ENCODE measurements at regions not wholly inside any gene's neighbourhood (a gene's known extent, or its start where the extent isn't known, plus 50 kb on each side); places are given as distances from the start of the nearest gene placed in this dataset.
"Not testable (repeated sequence)": the region's sequence is repeated elsewhere in the genome, so short reads cannot be mapped to it uniquely, and the experiment has no call there.

GRCh38 chr7:136431736-136432135 lies 436.7 kb upstream of the CHRM2 start:
- DNase-seq; H3K27me3 Mint-ChIP-seq; H3K4me1 Mint-ChIP-seq (ENCODE audit: low read depth); H3K4me3 Mint-ChIP-seq; POLR2A ChIA-PET; intact Hi-C loops (cut with micrococcal nuclease); CTCF ChIA-PET; H3K27ac Mint-ChIP-seq; H3K36me3 Mint-ChIP-seq: not testable (repeated sequence)
- peaks cover 11% of the 10 kb centered on the region for H3K9me3 Mint-ChIP-seq

- DNase-seq: no peak
- ChIA-PET POLR2A (no interaction called here), CTCF (interaction anchor here (0.7 kb wide), 1 partner anchor 16 kb away, joined by 4 read pairs; no protein-coding TSS in a partner anchor)
- Mint-ChIP-seq H3K27ac (no peak overlapping the region), H3K27me3 (no peaks in the 10 kb centered on the region), H3K9me3 (no peaks in the 10 kb centered on the region), H3K36me3 (no peaks in the 10 kb centered on the region), H3K4me3 (no peak overlapping the region), H3K4me1 (ENCODE audit: low read depth) (no peaks in the 10 kb centered on the region)
- intact Hi-C loops (cut with micrococcal nuclease): no loop called here
Measured at GRCh38 chr7:136424058-136424457, 444.4 kb upstream of the CHRM2 start.

- H3K9me3 Mint-ChIP-seq; H3K27ac Mint-ChIP-seq; H3K4me3 Mint-ChIP-seq; intact Hi-C loops (cut with micrococcal nuclease); H3K27me3 Mint-ChIP-seq; H3K36me3 Mint-ChIP-seq; H3K4me1 Mint-ChIP-seq (ENCODE audit: low read depth); POLR2A ChIA-PET; DNase-seq; CTCF ChIA-PET: not testable (repeated sequence)
Measured at GRCh38 chr7:136419740-136420139, 442.6 kb upstream of the MTPN start.

- no peaks in the 10 kb centered on the region for H3K36me3 Mint-ChIP-seq
Measured at GRCh38 chr7:136412952-136413351, 435.8 kb upstream of the MTPN start.

GRCh38 chr7:136405931-136406777 lies 429.0 kb upstream of the MTPN start:
- DNase-seq: peak; percentile 34
- Mint-ChIP-seq H3K36me3 (no peaks in the 10 kb centered on the region), H3K9me3 (no peaks in the 10 kb centered on the region), H3K4me1 (ENCODE audit: low read depth) (peaks cover 3% of the 10 kb centered on the region), H3K27me3 (no peaks in the 10 kb centered on the region), H3K4me3 (no peak overlapping the region), H3K27ac (no peak overlapping the region)
- POLR2A ChIA-PET: interaction anchor here (0.6 kb wide), 1 partner anchor 225 kb away, joined by 3 read pairs; no protein-coding TSS in a partner anchor
- CTCF ChIA-PET: interaction anchor here (0.6 to 1.5 kb wide), 4 partner anchors 36 to 1186 kb away, joined by 3 read pairs; no protein-coding TSS in a partner anchor
- intact Hi-C loops (cut with micrococcal nuclease): no loop called here

More at GRCh38 chr7:136412952-136413351, 435.8 kb upstream of the MTPN start:
- Mint-ChIP-seq H3K9me3 (peaks cover 4% of the 10 kb centered on the region), H3K27ac (no peak overlapping the region), H3K27me3 (no peaks in the 10 kb centered on the region), H3K4me3 (no peak overlapping the region), H3K4me1 (ENCODE audit: low read depth) (no peaks in the 10 kb centered on the region)
- CTCF ChIA-PET: no interaction called here
- intact Hi-C loops (cut with micrococcal nuclease): no loop called here
- POLR2A ChIA-PET: no interaction called here
- DNase-seq: no peak

GRCh38 chr7:136403591-136403990 lies 426.4 kb upstream of the MTPN start:
- intact Hi-C loops (cut with micrococcal nuclease): no loop called here
- ChIA-PET CTCF (no interaction called here), POLR2A (no interaction called here)
- Mint-ChIP-seq H3K36me3 (no peaks in the 10 kb centered on the region), H3K27ac (no peak overlapping the region), H3K9me3 (no peaks in the 10 kb centered on the region), H3K4me1 (ENCODE audit: low read depth) (peaks cover 3% of the 10 kb centered on the region), H3K4me3 (no peak overlapping the region), H3K27me3 (no peaks in the 10 kb centered on the region)
- DNase-seq: no peak

- H3K27me3 Mint-ChIP-seq: no peaks in the 10 kb centered on the region
- no peak overlapping the region for H3K27ac Mint-ChIP-seq
- H3K4me3 Mint-ChIP-seq: no peak overlapping the region
- no peaks in the 10 kb centered on the region for H3K4me1 Mint-ChIP-seq (ENCODE audit: low read depth)
- CTCF ChIA-PET: no interaction called here
- DNase-seq: no peak
- intact Hi-C loops (cut with micrococcal nuclease): no loop called here
- POLR2A ChIA-PET: no interaction called here
- no peaks in the 10 kb centered on the region for H3K36me3 Mint-ChIP-seq
- H3K9me3 Mint-ChIP-seq: no peaks in the 10 kb centered on the region
Measured at GRCh38 chr7:136400877-136401276, 423.7 kb upstream of the MTPN start.

- ChIA-PET POLR2A (no interaction called here), CTCF (no interaction called here)
- Mint-ChIP-seq H3K27ac (no peak overlapping the region), H3K27me3 (no peaks in the 10 kb centered on the region), H3K4me1 (ENCODE audit: low read depth) (no peaks in the 10 kb centered on the region), H3K9me3 (no peaks in the 10 kb centered on the region), H3K36me3 (no peaks in the 10 kb centered on the region), H3K4me3 (no peak overlapping the region)
- intact Hi-C loops (cut with micrococcal nuclease): no loop called here
- no peak for DNase-seq
Measured at GRCh38 chr7:136399385-136399784, 422.2 kb upstream of the MTPN start.

GRCh38 chr7:136392856-136393255 lies 415.7 kb upstream of the MTPN start:
- Mint-ChIP-seq H3K27me3 (no peaks in the 10 kb centered on the region), H3K9me3 (no peaks in the 10 kb centered on the region), H3K36me3 (no peaks in the 10 kb centered on the region), H3K4me3 (no peak overlapping the region), H3K4me1 (ENCODE audit: low read depth) (no peaks in the 10 kb centered on the region), H3K27ac (no peak overlapping the region)
- CTCF ChIA-PET: interaction anchor here (1.1 kb wide), 1 partner anchor 591 kb away, joined by 3 read pairs; no protein-coding TSS in a partner anchor
- intact Hi-C loops (cut with micrococcal nuclease): no loop called here
- no peak for DNase-seq
- POLR2A ChIA-PET: no interaction called here

- Mint-ChIP-seq H3K36me3 (no peaks in the 10 kb centered on the region), H3K27ac (no peak overlapping the region), H3K9me3 (no peaks in the 10 kb centered on the region), H3K4me3 (no peak overlapping the region), H3K4me1 (ENCODE audit: low read depth) (no peaks in the 10 kb centered on the region), H3K27me3 (no peaks in the 10 kb centered on the region)
- ChIA-PET POLR2A (no interaction called here), CTCF (no interaction called here)
- no peak for DNase-seq
- intact Hi-C loops (cut with micrococcal nuclease): no loop called here
Measured at GRCh38 chr7:136391371-136391770, 414.2 kb upstream of the MTPN start.

- ChIA-PET CTCF (no interaction called here), POLR2A (interaction anchor here (0.6 kb wide), 1 partner anchor 20 kb away, joined by 3 read pairs; no protein-coding TSS in a partner anchor)
- Mint-ChIP-seq H3K4me1 (ENCODE audit: low read depth) (no peaks in the 10 kb centered on the region), H3K9me3 (no peaks in the 10 kb centered on the region), H3K27me3 (no peaks in the 10 kb centered on the region), H3K4me3 (no peak overlapping the region), H3K27ac (no peak overlapping the region), H3K36me3 (no peaks in the 10 kb centered on the region)
- DNase-seq: no peak
- intact Hi-C loops (cut with micrococcal nuclease): no loop called here
Measured at GRCh38 chr7:136389933-136390332, 412.8 kb upstream of the MTPN start.

GRCh38 chr7:136386876-136387275 lies 409.7 kb upstream of the MTPN start:
- no peak for DNase-seq
- Mint-ChIP-seq H3K27me3 (no peaks in the 10 kb centered on the region), H3K4me3 (no peak overlapping the region), H3K4me1 (ENCODE audit: low read depth) (no peaks in the 10 kb centered on the region), H3K36me3 (no peaks in the 10 kb centered on the region), H3K27ac (no peak overlapping the region), H3K9me3 (no peaks in the 10 kb centered on the region)
- intact Hi-C loops (cut with micrococcal nuclease): no loop called here
- CTCF ChIA-PET: no interaction called here
- POLR2A ChIA-PET: no interaction called here

- CTCF ChIA-PET; intact Hi-C loops (cut with micrococcal nuclease); H3K27ac Mint-ChIP-seq; H3K4me1 Mint-ChIP-seq (ENCODE audit: low read depth); H3K36me3 Mint-ChIP-seq; H3K9me3 Mint-ChIP-seq; DNase-seq; POLR2A ChIA-PET; H3K4me3 Mint-ChIP-seq; H3K27me3 Mint-ChIP-seq: not testable (repeated sequence)
Measured at GRCh38 chr7:136371409-136371808, 394.2 kb upstream of the MTPN start.
